OCI-LY1 (cell line): ENCODE measurements at regions not wholly inside any gene's neighbourhood (a gene's known extent, or its start where the extent isn't known, plus 50 kb on each side); places are given as distances from the start of the nearest gene placed in this dataset.

Experiments used
- CTCF ChIP-seq: fragments of 200-600 bp; sonication (generic), shearing (Covaris generic); IDR thresholded peaks from 2 replicates; pipeline ENCODE4 v1.5.1; 2017; ENCODE audit warnings: mild to moderate bottlenecking, antibody characterized with exemption, low read length, moderate library complexity, mixed read lengths
- EZH2 ChIP-seq: fragments of 200-600 bp; sonication (generic), shearing (Covaris generic); IDR thresholded peaks from 2 replicates; pipeline ENCODE4 v1.8.0; 2017; ENCODE audit warnings: borderline replicate concordance, mixed run types, mild to moderate bottlenecking, antibody characterized with exemption, low read length, moderate library complexity, mixed read lengths

GRCh38 chr13:53310786-53311185 lies 282.2 kb downstream of the OLFM4 start:
- TF ChIP-seq CTCF: no peak
- no peak for TF ChIP-seq EZH2
